CD14-positive monocyte (primary cell): ENCODE measurements at regions not wholly inside any gene's neighbourhood (a gene's known extent, or its start where the extent isn't known, plus 50 kb on each side); places are given as distances from the start of the nearest gene placed in this dataset.

Experiments used
- DNase-seq, 3 donors: peaks; one replicate each; pipeline ENCODE4 v3.0.0-alpha.2; 2011 to 2022
- H2AFZ ChIP-seq: 2 replicates; pipeline ENCODE4 v1.6.0; 2012; ENCODE audit warnings: mild to moderate bottlenecking, low read depth, low read length, inconsistent platforms; ENCODE audit not compliant: insufficient read depth, poor library complexity, severe bottlenecking
- H3K27ac ChIP-seq, 2 donors: 1 replicate in 1 of 2; 2 replicates in 1 of 2; pipeline ENCODE4 v1.5.1; 2012 to 2013; ENCODE audit warnings: low read length in 2 of 2, control low read depth in 1 of 2, inconsistent platforms in 1 of 2, low read depth in 1 of 2, mild to moderate bottlenecking in 1 of 2
- H3K27me3 ChIP-seq, 2 donors: one replicate each; pipeline versions ENCODE4 v1.6.0 to v1.6.1; 2011 to 2013; ENCODE audit warnings: low read length in 2 of 2; ENCODE audit not compliant: control insufficient read depth in 2 of 2, insufficient read depth in 2 of 2
- H3K36me3 ChIP-seq, 2 donors: replicated peaks in 1 of 2; 1 replicate in 1 of 2; 2 replicates in 1 of 2; pipeline versions ENCODE4 v1.5.1 to v1.6.1; 2012 to 2013; ENCODE audit warnings: low read length in 2 of 2, control low read depth in 1 of 2, inconsistent platforms in 1 of 2, mild to moderate bottlenecking in 1 of 2; ENCODE audit not compliant: insufficient read depth in 2 of 2, control insufficient read depth in 1 of 2
- H3K4me1 ChIP-seq, 2 donors: 1 replicate in 1 of 2; 2 replicates in 1 of 2; pipeline versions ENCODE4 v1.5.1 to v1.6.1; 2012 to 2013; ENCODE audit warnings: low read length in 2 of 2, control low read depth in 1 of 2, inconsistent platforms in 1 of 2, mild to moderate bottlenecking in 1 of 2, moderate library complexity in 1 of 2; ENCODE audit not compliant: insufficient read depth in 2 of 2, control insufficient read depth in 1 of 2
- H3K4me2 ChIP-seq: replicated peaks from 2 replicates; pipeline ENCODE3; 2012; ENCODE audit warnings: low read length, moderate library complexity, mild to moderate bottlenecking; ENCODE audit not compliant: poor library complexity, severe bottlenecking; ENCODE audit errors: extremely low read depth
- H3K4me3 ChIP-seq, 3 experiments: fragments of 200-600 bp in 1 of 3; sonication (generic) in 1 of 3; replicated peaks in 1 of 3; 1 replicate in 2 of 3; 2 replicates in 1 of 3; pipeline ENCODE4 v1.5.1; 2011 to 2013; ENCODE audit warnings: low read length in 3 of 3, mild to moderate bottlenecking in 3 of 3, control low read depth in 2 of 3, low read depth in 2 of 3, inconsistent platforms in 1 of 3, moderate library complexity in 1 of 3
- H3K79me2 ChIP-seq: 2 replicates; pipeline ENCODE4 v1.6.0; 2012; ENCODE audit warnings: mild to moderate bottlenecking, control low read depth, inconsistent platforms, low read length, moderate library complexity; ENCODE audit not compliant: insufficient read depth
- H3K9ac ChIP-seq: 2 replicates; pipeline ENCODE4 v1.6.0; 2017; ENCODE audit warnings: low read length, mild to moderate bottlenecking; ENCODE audit not compliant: insufficient read depth, poor library complexity, severe bottlenecking
- H3K9me3 ChIP-seq, 2 donors: replicated peaks in 1 of 2; 1 replicate in 1 of 2; 2 replicates in 1 of 2; pipeline versions ENCODE4 v1.5.1 to v1.6.1; 2012 to 2013; ENCODE audit warnings: low read length in 2 of 2, control low read depth in 1 of 2; ENCODE audit not compliant: control insufficient read depth in 1 of 2, insufficient read depth in 1 of 2
- H4K20me1 ChIP-seq: 2 replicates; pipeline ENCODE4 v1.6.0; 2012; ENCODE audit warnings: mild to moderate bottlenecking, low read length, control low read depth, moderate library complexity; ENCODE audit not compliant: insufficient read depth
- H3K27ac Mint-ChIP-seq, 7 donors: one replicate each; pipeline ENCODE4 v1.8.0; 2020; ENCODE audit warnings: mild to moderate bottlenecking in 7 of 7, mixed read lengths in 7 of 7, moderate library complexity in 6 of 7, inconsistent platforms in 2 of 7
- H3K27me3 Mint-ChIP-seq, 3 donors: one replicate each; pipeline ENCODE4 v1.8.0; 2021 to 2022; ENCODE audit warnings: low read depth in 3 of 3, mild to moderate bottlenecking in 3 of 3, mixed read lengths in 3 of 3, moderate library complexity in 3 of 3, inconsistent platforms in 1 of 3
- H3K36me3 Mint-ChIP-seq, 2 donors: one replicate each; pipeline ENCODE4 v1.8.0; 2020; ENCODE audit warnings: mixed read lengths in 2 of 2, inconsistent platforms in 1 of 2, mild to moderate bottlenecking in 1 of 2
- H3K4me1 Mint-ChIP-seq: one replicate; pipeline ENCODE4 v1.8.0; 2020; ENCODE audit warnings: mild to moderate bottlenecking, mixed read lengths
- H3K4me3 Mint-ChIP-seq, 2 donors: one replicate each; pipeline ENCODE4 v1.8.0; 2020; ENCODE audit warnings: mild to moderate bottlenecking in 2 of 2, mixed read lengths in 2 of 2, moderate library complexity in 1 of 2
- H3K9me3 Mint-ChIP-seq, 7 donors: one replicate each; pipeline ENCODE4 v1.8.0; 2020 to 2022; ENCODE audit warnings: mixed read lengths in 7 of 7, mild to moderate bottlenecking in 6 of 7, moderate library complexity in 6 of 7, inconsistent platforms in 2 of 7
- CTCF ChIP-seq: fragments of 200-600 bp; IDR thresholded peaks from one replicate; pipeline ENCODE4 v1.8.0; 2022; ENCODE audit warnings: antibody characterized with exemption, mild to moderate bottlenecking
- WGBS: methylation state at CpG from one replicate; pipeline ENCODE4 v1.1.5; 2013; ENCODE audit warnings: missing lambda C conversion rate; ENCODE audit not compliant: insufficient coverage; 5-methylcytosine and 5-hydroxymethylcytosine counted together
- intact Hi-C, 2 donors: fragments of 100-400 bp; cut with micrococcal nuclease; formaldehyde crosslinking; loops; one replicate each; pipeline versions ENCODE4 v1.15.0 to v1.15.1; 2023

- no peak overlapping the region for H3K9ac ChIP-seq
- no peaks in the 10 kb centered on the region for H3K27me3 ChIP-seq
- 92% methylated on average over 8 of the region's 8 CpGs for WGBS
- Mint-ChIP-seq H3K36me3 (no peaks in the 10 kb centered on the region), H3K4me1 (no peaks in the 10 kb centered on the region), H3K4me3 (peak overlapping the region in 1 of 2 donors; percentile 32), H3K27ac (no peak overlapping the region), H3K27me3 (peaks cover 0 to 11% (median 2%) of the 10 kb centered on the region in 3 donors), H3K9me3 (peaks cover 0 to 7% (median 6%) of the 10 kb centered on the region in 7 donors)
- H3K27ac ChIP-seq: no peak overlapping the region
- no peak for DNase-seq
- no peak overlapping the region for H2AFZ ChIP-seq
- no peaks in the 10 kb centered on the region for H3K36me3 ChIP-seq
- no peak for TF ChIP-seq CTCF
- intact Hi-C loops: no loop called here
- H3K4me3 ChIP-seq: no peak overlapping the region
- no peaks in the 10 kb centered on the region for H4K20me1 ChIP-seq
- H3K4me1 ChIP-seq: no peaks in the 10 kb centered on the region
- no peak overlapping the region for H3K4me2 ChIP-seq
- no peaks in the 10 kb centered on the region for H3K9me3 ChIP-seq
- H3K79me2 ChIP-seq: no peaks in the 10 kb centered on the region
Observed at GRCh38 chr22:49188091-49188490, 639.6 kb downstream of the BRD1 start.

- peak overlapping the region in 1 of 7 donors; percentile 10 for H3K27ac Mint-ChIP-seq
- Histone ChIP-seq H2AFZ (no peak overlapping the region), H3K4me1 (no peaks in the 10 kb centered on the region), H3K36me3 (no peaks in the 10 kb centered on the region), H3K27me3 (no peaks in the 10 kb centered on the region), H3K9me3 (no peaks in the 10 kb centered on the region), H4K20me1 (no peaks in the 10 kb centered on the region), H3K27ac (no peak overlapping the region), H3K4me2 (no peak overlapping the region), H3K79me2 (no peaks in the 10 kb centered on the region), H3K9ac (no peak overlapping the region), H3K4me3 (no peak overlapping the region)
- H3K4me3 Mint-ChIP-seq: no peak overlapping the region
- H3K9me3 Mint-ChIP-seq: peaks cover 0 to 7% (median 6%) of the 10 kb centered on the region in 7 donors
- no peak for TF ChIP-seq CTCF
- WGBS: 93% methylated on average over 12 of the region's 12 CpGs
- intact Hi-C loops: no loop called here
- no peaks in the 10 kb centered on the region for H3K4me1 Mint-ChIP-seq
- no peaks in the 10 kb centered on the region for H3K36me3 Mint-ChIP-seq
- no peak for DNase-seq
- peaks cover 0 to 8% (median 2%) of the 10 kb centered on the region in 3 donors for H3K27me3 Mint-ChIP-seq
Observed at GRCh38 chr22:49186762-49187161, 640.9 kb downstream of the BRD1 start.
